ENCODE measurements at regions not wholly inside any gene's neighbourhood (a gene's known extent, or its start where the extent isn't known, plus 50 kb on each side); places are given as distances from the start of the nearest gene placed in this dataset.

DNA sequence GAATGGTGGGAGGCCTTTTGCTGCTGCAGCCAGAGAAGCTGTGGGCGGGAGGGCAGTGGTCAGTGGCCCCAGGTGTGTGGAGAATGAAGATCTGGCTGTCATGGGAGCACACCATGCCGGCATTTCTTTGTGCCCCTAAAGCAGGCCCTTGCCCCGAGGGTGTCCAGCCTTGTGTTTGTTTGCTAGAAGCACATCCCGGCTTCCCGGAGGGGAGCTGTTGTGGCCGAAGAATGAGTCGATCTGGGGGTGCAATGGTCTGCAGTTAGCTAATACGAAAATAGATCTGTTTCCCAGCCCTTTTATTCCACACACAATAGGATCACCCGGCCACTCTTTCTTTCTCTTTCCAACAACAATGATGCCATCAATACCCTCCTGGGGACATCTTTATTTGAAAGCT lies 228.8 kb downstream of the CBLN1 start:
- Histone ChIP-seq H3K27me3 (ENCODE audit: control insufficient read depth, insufficient read depth, low read length) (no peaks in the 10 kb centered on the region), H3K36me3 (ENCODE audit: control insufficient read depth, insufficient read depth, low read length) (no peaks in the 10 kb centered on the region), H3K4me3 (ENCODE audit: low read depth, low read length) (no peak overlapping the region)
- TF ChIP-seq, protein P1, sequence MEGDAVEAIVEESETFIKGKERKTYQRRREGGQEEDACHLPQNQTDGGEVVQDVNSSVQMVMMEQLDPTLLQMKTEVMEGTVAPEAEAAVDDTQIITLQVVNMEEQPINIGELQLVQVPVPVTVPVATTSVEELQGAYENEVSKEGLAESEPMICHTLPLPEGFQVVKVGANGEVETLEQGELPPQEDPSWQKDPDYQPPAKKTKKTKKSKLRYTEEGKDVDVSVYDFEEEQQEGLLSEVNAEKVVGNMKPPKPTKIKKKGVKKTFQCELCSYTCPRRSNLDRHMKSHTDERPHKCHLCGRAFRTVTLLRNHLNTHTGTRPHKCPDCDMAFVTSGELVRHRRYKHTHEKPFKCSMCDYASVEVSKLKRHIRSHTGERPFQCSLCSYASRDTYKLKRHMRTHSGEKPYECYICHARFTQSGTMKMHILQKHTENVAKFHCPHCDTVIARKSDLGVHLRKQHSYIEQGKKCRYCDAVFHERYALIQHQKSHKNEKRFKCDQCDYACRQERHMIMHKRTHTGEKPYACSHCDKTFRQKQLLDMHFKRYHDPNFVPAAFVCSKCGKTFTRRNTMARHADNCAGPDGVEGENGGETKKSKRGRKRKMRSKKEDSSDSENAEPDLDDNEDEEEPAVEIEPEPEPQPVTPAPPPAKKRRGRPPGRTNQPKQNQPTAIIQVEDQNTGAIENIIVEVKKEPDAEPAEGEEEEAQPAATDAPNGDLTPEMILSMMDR (IDR thresholded peaks at IDR 0.05; ENCODE audit: insufficient read depth, low read depth, low read length): no peak
- no peak for DNase-seq (ENCODE audit: low read depth)
- ChIA-PET CTCF (no interaction called here), POLR2A (no interaction called here)

DNA sequence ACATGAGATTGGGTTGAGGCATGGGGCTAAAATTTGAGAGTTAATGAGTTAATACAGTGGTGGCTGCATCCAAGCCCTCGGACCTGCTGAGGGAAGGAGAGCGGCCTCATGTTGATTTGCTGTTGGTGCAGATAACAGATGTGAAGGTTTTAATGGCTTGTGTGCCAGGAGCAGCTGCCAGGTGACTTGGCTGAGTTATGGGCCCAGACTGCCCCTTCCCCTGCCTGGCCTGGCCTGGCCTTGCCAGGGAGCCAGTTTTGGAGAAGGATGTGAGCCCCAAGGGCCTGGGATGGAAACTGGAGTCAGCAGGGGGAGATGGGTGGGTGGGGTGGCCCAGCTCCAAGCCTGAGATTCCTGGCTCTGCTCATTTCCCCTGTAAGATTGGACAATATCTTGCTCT lies 230.1 kb downstream of the CBLN1 start:
- Histone ChIP-seq H3K27me3 (ENCODE audit: control insufficient read depth, insufficient read depth, low read length) (no peaks in the 10 kb centered on the region), H3K36me3 (ENCODE audit: control insufficient read depth, insufficient read depth, low read length) (no peaks in the 10 kb centered on the region), H3K4me3 (ENCODE audit: low read depth, low read length) (no peak overlapping the region)
- TF ChIP-seq, protein P1 (IDR thresholded peaks at IDR 0.05; ENCODE audit: insufficient read depth, low read depth, low read length): no peak
- no peak for DNase-seq (ENCODE audit: low read depth)
- ChIA-PET POLR2A (interaction anchor here (0.6 kb wide), 1 partner anchor 59 kb away, joined by 7 read pairs; no protein-coding TSS in a partner anchor), CTCF (no interaction called here)

DNA sequence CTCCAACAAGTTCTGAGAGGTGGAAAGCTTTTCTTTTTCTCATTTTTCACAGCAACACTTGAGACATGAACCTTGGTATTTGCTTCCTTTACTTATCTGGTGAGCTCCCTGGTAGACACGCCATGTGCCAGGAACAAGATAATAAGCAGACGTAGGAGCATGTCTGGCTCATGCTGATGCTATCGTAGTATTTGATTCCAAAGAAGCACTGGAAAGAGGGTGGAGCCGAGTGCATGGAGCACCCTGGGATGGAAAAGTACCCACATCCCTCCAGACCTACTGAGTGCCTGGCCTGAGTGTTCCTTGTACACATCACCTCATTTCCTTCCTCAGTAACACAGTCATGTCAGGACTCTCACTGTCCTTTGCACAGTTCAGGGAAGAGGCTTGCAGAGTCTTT lies 231.0 kb downstream of the CBLN1 start:
- H3K4me3 ChIP-seq (ENCODE audit: low read depth, low read length): no peak overlapping the region
- TF ChIP-seq, protein P1 (IDR thresholded peaks at IDR 0.05; ENCODE audit: insufficient read depth, low read depth, low read length): no peak
- CTCF ChIA-PET: no interaction called here
- POLR2A ChIA-PET: no interaction called here
- no peaks in the 10 kb centered on the region for H3K36me3 ChIP-seq (ENCODE audit: control insufficient read depth, insufficient read depth, low read length)
- no peak for DNase-seq (ENCODE audit: low read depth)
- no peaks in the 10 kb centered on the region for H3K27me3 ChIP-seq (ENCODE audit: control insufficient read depth, insufficient read depth, low read length)

DNA sequence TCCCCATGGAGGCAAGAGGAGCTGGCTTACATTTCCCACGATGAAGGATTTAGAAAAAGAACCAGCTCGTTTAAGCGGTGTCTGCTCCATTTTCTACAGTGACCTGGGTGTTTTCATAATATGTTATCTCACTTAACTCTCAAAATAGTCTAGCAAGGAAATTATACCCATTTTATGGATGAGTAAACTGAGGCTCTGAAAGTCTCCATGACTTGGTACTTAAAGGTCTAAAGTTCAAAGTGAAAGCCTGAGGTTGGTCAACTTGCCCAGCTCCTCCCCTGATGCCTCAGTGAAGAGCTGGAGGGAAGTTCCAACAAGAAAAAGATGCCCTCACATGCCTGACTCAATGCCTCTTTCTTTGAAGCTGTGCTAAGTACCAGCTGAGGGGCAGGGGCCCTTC lies 232.0 kb downstream of the CBLN1 start:
- Histone ChIP-seq H3K4me3 (ENCODE audit: low read depth, low read length) (no peak overlapping the region), H3K36me3 (ENCODE audit: control insufficient read depth, insufficient read depth, low read length) (no peaks in the 10 kb centered on the region), H3K27me3 (ENCODE audit: control insufficient read depth, insufficient read depth, low read length) (no peaks in the 10 kb centered on the region)
- ChIA-PET POLR2A (no interaction called here), CTCF (no interaction called here)
- no peak for DNase-seq (ENCODE audit: low read depth)
- TF ChIP-seq, protein P1 (IDR thresholded peaks at IDR 0.05; ENCODE audit: insufficient read depth, low read depth, low read length): no peak

DNA sequence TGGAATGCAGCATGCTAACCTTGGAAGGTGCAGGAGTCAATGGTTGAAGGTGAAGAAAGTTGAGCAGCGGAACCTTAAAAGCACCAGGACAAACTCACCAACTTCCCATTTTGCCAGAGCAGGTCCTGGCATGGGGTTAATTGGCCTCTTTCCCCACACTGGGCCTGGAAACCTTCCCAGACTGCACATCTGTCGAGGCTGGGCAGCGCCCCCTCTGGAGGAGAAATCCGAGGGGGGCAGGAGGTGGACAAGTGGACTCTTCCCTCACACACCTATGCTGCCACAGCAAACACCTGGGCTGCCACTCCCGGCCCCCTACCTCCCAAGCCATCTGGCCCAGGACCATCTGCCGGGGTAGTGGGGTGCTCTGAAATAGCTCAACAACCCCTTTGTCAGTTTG lies 232.4 kb downstream of the CBLN1 start:
- ChIA-PET POLR2A (no interaction called here), CTCF (no interaction called here)
- Histone ChIP-seq H3K27me3 (ENCODE audit: control insufficient read depth, insufficient read depth, low read length) (no peaks in the 10 kb centered on the region), H3K4me3 (ENCODE audit: low read depth, low read length) (no peak overlapping the region), H3K36me3 (ENCODE audit: control insufficient read depth, insufficient read depth, low read length) (no peaks in the 10 kb centered on the region)
- TF ChIP-seq, protein P1 (IDR thresholded peaks at IDR 0.05; ENCODE audit: insufficient read depth, low read depth, low read length): no peak
- no peak for DNase-seq (ENCODE audit: low read depth)

Measured in BJ (cell line).